SKM-1 treated with dmso at 0.1 percent for 144 hours (cell line): ENCODE measurements at regions not wholly inside any gene's neighbourhood (a gene's known extent, or its start where the extent isn't known, plus 50 kb on each side); places are given as distances from the start of the nearest gene placed in this dataset.
A peak's percentile ranks its signal among the peaks of the same experiment; 100 is the strongest.
"Not testable (repeated sequence)": the region's sequence is repeated elsewhere in the genome, so short reads cannot be mapped to it uniquely, and the experiment has no call there.

Source experiments
- DNase-seq: peaks from one replicate; lab custom pipeline; 2025; ENCODE audit not compliant: unreplicated experiment; lab: John Stamatoyannopoulos, UW

DNA sequence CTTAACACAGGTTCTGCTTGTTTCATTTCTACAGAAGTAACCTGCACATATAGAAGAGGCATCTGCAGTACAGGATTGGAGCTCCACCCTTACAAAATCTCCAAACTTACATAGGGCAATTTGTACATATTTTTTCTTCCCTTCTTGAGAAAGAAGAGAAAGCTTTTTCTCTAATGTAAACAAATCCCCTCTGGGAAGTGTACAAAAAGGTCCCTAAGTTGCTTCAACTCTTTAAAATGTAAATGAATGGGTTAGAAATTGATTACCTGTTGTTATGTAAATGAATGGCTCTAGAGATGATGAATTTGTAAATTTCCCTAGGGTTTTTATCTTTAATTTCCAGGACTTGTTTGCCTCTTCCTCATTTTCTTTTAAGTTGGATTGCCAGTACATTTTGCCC lies 1183.7 kb downstream of the MRPL39 start:
- DNase-seq = no peak

GRCh38 chr21:24420689-24421088 lies 1186.6 kb downstream of the MRPL39 start:
- no peak for DNase-seq

- DNase-seq = not testable (repeated sequence)
These were observed 1187.6 kb downstream of the MRPL39 start for GRCh38 chr21:24419641-24420040.

GRCh38 chr21:24418671-24419070 lies 1188.6 kb downstream of the MRPL39 start:
- DNase-seq = no peak

DNA sequence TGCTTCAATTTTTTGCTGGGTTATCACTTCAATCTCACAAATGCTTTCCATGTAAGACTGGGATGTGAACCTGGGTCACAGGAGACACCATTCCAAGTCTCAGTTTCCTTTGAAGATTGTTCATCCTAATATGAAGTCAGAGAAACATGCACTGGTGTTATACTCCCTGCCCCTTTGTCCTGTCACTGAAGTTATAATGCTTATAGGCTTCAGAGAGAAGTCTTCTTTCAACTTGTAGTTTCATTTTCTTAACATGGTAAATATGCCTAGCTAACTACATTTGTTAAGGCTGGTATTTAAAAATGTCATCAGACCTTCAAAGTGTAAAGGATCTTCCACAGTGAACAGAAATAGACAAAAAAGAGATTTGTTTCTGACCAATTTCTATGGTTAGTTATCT lies 1195.9 kb downstream of the MRPL39 start:
- DNase-seq = no peak

GRCh38 chr21:24403221-24403620 lies 1204.1 kb downstream of the MRPL39 start:
- DNase-seq = no peak

DNA sequence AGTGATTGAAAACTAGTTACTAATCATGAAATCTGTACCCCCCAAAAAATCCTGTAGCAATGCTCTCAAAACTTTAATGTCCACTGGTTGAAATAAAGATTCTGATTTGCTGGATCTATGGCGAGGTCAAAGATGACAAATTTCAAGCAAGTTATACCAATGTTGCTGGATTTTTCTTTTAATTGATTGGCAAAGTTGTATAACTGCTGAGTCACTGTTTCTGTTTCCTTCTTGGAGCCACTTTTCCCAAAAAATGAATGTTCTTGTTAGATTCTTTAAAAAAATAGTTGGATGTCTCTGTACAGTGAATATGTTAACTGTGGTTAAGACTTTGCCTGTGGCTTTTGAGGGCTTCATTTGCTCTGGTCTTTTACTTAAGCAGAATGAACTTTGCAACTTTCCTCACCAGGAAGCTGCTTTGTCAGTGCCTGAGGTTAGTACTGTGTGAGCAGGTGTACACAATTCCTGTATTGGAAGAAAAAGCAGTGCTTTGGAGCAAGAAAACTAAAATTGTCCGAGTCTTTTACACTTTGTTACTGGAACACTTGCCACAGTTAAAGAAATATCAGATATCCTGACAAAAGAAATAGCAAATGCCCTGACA lies 1211.9 kb downstream of the MRPL39 start:
- no peak for DNase-seq

DNA sequence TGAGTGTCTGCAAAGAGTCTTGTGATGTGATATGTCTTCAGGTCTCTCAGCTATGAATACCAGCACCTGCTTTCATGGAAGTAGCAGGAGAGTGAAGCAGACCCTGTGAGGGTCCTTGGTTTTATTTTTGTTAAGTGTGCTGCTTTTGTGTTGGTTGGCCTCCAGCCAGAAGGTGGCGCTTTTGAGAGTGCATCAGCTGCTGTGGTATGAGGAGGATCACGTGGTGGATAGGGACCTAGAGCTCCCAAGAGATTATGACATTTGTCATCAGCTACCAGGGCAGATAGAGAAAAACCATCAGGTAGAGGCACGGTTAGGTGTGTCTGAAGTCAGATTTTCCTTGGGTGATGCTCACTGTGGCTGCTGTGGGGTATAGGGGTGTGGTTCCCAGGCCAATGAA lies 1232.1 kb downstream of the MRPL39 start:
- DNase-seq = no peak

DNA sequence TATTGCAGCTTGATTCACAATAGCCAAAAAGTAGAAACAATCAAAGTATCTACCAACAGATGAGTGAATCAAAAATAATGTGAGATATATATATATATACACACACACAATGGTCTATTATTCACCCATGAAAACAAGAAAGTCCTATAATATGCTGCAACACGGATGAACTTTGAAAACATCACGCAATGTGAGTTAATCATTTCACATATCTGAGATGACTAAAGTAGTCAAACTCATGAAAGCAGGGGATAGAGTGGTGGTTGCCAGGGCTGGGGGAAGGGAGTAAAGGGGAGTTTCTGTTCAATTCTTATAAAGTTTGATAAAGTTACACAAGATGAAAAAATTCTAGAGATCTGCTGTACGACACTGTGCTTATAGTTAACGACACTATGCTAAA lies 1234.8 kb downstream of the MRPL39 start:
- no peak for DNase-seq

DNA sequence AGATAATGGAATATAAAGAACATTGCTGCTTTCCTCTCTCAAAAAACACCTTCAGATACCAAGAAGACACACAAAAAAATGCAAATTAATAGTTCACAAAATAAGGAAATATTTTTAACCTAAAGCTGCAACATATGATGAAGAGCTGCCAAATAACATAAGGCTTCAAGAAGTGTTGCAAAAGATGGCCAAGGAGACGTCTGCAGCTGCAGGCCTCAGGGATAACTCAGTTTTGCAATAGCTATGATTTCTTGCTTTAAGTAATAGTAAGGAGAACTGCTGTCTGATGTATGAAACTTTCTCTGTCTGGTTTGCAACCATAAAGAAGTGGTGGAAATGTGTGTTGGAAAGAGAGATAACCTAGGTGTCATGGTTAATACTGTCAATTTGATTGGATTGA lies 1237.5 kb downstream of the MRPL39 start:
- DNase-seq = peak; percentile 31

DNA sequence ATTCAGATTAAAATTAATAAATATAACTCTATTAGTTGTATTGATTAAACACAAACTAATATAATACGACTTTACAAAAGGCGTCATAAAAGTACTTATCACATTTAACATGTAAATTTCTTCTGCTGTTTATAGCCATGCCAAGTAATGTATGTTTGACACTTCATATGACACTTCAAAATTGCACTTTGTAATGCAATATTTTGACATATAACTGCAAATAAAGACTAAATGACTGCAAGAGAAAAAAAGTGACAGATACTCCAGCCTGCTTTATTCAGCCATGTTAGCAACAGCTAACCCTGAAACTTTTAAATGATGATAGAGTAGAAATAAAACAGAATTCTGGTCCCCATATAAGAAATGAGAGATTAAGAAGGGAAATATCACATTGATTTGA lies 1238.0 kb downstream of the MRPL39 start:
- DNase-seq = no peak

DNA sequence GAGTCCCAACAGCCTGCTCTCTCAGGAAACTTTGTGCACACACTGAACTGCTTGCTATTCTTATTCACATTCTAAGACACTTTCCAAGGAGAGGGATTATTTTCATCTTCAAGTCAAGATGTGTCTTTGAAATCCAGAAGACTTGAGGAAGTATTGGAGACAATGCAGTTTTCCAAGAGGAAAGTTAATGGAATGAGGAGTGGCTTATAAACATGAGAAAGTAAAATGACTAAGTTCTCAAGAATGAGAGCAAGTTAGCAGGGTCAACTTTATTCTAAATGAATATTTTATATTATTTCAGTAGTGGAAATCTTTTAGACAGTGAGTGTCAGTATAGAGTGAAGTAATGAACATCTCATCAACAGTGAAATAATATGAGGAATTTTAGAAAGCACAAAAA lies 1239.3 kb downstream of the MRPL39 start:
- DNase-seq = no peak

- no peak for DNase-seq
These were observed 1253.8 kb downstream of the MRPL39 start for GRCh38 chr21:24353492-24353891.

- DNase-seq = no peak
These were observed 1267.9 kb downstream of the MRPL39 start for GRCh38 chr21:24339406-24339805.

- DNase-seq = no peak
These were observed 1270.8 kb downstream of the MRPL39 start for GRCh38 chr21:24336491-24336890.

- no peak for DNase-seq
These were observed 1283.7 kb downstream of the MRPL39 start for GRCh38 chr21:24323536-24323935.

GRCh38 chr21:24316277-24316922 lies 1290.9 kb downstream of the MRPL39 start:
- no peak for DNase-seq

GRCh38 chr21:24310788-24311187 lies 1296.5 kb downstream of the MRPL39 start:
- no peak for DNase-seq

DNA sequence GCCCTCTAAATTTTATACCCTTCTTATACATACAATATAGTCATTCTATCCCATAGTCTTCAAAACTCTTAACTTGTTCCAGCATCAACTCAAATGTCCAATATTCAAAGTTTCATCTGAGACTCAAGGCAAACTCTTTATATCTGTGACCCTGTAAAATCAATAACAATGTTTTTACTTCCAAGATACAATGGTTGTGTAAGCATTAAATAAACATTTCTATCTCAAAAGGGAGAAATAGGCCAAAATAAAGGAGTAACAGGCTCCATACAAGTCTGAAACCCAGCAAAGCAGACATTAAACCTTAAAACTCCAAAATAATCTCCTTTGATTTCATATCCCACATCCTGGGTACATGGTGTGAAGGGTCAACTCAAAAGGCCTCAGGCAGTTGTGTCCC lies 1299.1 kb downstream of the MRPL39 start:
- no peak for DNase-seq

GRCh38 chr21:24302400-24302799 lies 1304.9 kb downstream of the MRPL39 start:
- no peak for DNase-seq

DNA sequence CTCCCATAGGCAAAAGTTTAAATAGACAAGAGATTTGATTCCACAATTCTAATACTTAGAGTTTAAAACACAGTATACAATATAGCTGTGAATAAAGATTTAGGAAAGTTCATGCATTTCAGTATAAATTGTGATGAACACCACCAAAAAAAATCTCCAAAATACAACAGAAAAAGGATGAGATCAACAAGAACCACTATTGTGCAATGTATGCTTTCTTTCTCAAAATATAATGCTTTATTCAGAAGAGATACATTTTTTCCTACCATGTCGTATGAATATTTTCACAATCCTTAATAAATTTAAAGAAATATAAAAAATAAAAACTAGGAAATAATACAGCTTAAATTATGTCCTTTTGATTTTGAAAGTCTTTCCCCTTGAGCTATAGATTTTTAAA lies 1309.2 kb downstream of the MRPL39 start:
- DNase-seq = no peak

GRCh38 chr21:24294171-24294570 lies 1313.1 kb downstream of the MRPL39 start:
- no peak for DNase-seq
